Stimulated activated CD4-positive, alpha-beta T cell treated with anti-CD3 and anti-CD28 coated beads, Interleukin-12 subunit alpha, Interleukin-12 subunit beta, amount 100 ng/mL, for 4 hours (primary cell): ENCODE measurements at regions not wholly inside any gene's neighbourhood (a gene's known extent, or its start where the extent isn't known, plus 50 kb on each side); places are given as distances from the start of the nearest gene placed in this dataset.

ENCODE experiments used
- DNase-seq: peaks from one replicate; pipeline ENCODE4 v3.0.0-alpha.2; 2020

GRCh38 chr5:123906698-123907295 is 394.8 kb downstream of the CSNK1G3 start:
- DNase-seq, result no peak

GRCh38 chr5:123885081-123885480 is 373.1 kb downstream of the CSNK1G3 start:
- no peak for DNase-seq

- no peak for DNase-seq
These were observed 371.0 kb downstream of the CSNK1G3 start for GRCh38 chr5:123882965-123883345.

DNA sequence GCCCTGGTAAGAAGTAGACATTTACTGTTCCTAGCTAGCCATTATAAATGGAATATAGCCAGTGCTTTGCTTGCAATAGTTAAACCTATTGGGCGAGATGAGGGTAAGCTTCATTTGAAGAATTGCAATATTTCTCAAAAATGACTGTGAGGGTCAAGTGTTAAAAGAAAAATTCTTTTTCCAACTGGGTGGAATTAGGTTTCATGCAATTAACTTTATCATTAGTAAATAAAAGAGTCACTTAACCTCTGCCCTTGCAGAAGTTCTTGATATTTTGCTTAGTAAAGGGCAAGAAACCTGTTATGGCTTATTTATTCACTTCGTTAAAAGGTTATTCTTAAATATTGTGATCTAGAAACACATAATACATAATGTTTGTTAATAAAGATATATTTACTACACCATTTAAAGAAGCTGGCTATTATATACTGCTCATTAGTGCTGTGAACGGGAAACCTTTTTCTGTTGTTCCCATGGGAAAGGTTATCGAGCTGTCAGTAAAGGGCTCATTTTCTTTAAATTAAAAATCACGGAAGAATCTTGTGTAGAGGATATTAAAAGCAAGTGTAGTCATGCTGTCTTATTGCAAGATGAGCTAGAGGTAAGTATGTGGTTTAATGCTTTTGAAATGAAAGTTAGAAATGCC is 370.5 kb downstream of the CSNK1G3 start:
- no peak for DNase-seq

DNA sequence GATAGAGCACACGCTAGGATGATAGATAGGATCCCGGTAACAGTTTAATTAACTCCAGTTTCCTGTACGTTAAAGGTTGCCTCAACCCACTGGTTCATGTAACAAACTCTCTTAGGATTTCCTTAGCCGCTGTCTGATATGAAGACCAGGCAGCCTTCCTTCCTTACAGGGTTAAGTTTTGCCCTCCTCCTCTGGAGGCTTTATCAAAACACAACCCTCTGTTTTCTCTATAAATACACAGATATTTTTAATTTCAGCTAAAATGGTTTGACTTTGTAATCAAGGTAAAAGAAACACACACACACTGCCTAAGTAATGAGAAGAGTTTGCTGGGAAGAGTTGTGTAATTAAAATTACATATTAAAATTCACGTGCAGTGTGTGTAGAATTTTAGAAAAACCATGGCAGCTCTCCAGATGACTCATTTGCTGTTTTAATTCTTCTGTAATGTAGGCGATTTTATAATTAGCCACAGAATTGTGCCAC is 369.8 kb downstream of the CSNK1G3 start:
- DNase-seq, result no peak

DNA sequence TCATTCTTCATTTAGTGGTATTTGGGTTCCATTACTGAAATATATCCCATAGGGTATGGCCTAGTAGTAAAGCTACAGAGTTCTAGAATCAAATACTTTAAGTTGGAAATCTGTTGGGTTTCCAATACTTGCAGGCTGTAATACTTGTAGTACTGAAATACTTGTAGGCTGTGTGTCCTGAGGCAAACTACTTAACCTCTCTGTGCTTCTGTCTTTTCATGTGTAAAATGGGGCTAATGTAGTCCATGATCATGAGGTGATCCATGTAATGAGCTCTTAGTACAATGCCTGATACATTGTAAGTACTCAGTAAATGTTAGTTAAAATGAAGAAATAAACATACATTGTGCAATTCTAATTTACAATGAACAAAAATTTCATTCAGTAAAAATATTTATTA is 368.9 kb downstream of the CSNK1G3 start:
- no peak for DNase-seq

GRCh38 chr5:123879071-123879470 is 367.1 kb downstream of the CSNK1G3 start:
- DNase-seq, result no peak

DNA sequence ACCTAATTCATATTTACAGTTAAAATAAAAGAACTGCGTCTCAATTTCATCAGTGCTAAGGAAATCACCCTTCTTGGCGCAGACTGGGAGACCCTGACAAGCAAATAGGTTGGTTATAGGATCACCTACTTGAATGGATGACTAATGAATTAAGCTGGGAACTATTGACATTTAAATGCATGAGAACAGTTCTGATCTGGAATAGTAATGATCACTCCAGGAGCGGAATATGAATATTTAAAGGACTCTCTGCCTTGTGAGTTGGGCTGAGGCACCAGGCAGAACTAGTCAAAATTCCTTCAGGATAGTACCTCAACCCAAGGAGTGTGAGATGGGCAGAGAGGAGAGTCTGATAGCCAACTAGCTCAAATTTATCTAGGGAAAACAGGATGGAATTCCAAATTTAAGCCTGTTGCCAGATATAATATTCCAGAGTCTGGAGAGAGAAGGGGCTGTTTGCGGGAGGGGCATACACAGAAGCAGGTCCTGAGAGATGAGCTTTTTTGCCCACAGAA is 364.4 kb downstream of the CSNK1G3 start:
- DNase-seq, result no peak

DNA sequence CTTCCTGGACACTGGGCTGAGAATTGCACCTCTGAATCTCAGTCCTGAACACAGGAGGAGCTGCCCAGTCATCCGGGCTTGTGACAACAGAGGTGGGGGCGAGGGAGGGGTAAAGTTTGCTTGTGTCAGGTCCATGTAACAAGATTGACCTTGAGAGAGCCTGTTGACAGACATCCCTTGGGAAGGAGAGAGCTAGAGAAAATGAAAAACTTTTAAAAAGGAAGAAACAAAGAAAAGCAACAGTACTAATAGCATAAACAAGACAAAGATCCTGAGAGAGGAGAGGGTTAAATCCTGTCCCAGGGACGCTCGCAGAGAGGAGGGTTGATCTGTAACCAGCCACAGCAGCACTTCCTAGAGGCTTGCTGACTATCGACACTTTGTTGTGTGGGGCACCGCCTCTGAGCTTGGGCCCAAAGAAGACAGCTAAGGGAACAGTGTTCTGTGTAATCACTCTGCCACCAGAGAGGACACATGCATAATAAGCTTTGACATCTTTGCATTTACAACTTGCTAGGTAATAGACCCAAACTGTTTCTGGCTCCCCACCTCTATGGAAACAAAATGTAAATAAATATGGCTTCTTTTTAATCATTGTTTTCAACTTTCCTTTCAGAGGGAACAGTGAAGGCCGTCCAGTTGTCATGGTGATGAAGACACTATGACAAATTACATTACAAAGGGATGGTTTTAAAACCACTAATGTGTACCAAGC is 363.7 kb downstream of the CSNK1G3 start:
- no peak for DNase-seq

GRCh38 chr5:123874600-123875201 is 362.7 kb downstream of the CSNK1G3 start:
- DNase-seq, result no peak

DNA sequence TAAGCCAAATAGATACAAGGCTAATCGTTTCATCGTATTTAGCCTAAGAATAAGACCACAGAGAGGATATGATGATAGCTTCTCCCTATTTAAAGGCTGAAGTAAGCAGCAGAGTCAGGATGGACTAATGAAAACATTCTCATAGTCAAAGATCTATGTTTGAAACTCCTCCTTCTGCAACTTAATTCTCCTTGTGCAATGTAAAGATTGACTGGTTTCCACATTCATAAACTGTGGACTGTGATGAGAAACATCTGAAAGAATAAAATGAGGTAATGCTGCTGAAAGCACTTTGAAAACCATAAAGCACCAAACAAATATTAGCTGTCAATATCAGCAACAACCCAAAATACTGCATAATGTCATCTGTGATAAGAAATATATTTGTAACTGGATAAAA is 361.9 kb downstream of the CSNK1G3 start:
- DNase-seq, result no peak

GRCh38 chr5:123871373-123871772 is 359.4 kb downstream of the CSNK1G3 start:
- no peak for DNase-seq

- no peak for DNase-seq
These were observed 356.9 kb downstream of the CSNK1G3 start for GRCh38 chr5:123868881-123869280.

DNA sequence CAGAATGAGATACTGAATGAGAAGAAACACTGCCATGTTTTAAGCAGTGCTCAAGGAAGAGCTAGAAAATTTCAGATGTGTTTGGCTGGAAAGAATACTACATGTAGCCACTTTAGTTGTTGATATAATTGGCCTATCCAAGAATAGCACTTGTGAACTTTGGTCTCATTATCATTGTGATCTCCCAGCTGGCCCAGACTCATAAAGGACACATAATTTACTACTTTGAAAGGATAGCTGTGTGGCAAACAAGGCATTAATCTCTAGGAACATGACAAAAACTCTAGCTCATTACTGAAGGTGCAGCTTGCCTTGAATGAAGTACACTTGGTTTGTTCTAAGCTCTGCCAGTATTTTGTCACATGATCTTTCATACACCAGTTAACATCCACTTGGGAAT is 356.3 kb downstream of the CSNK1G3 start:
- no peak for DNase-seq

DNA sequence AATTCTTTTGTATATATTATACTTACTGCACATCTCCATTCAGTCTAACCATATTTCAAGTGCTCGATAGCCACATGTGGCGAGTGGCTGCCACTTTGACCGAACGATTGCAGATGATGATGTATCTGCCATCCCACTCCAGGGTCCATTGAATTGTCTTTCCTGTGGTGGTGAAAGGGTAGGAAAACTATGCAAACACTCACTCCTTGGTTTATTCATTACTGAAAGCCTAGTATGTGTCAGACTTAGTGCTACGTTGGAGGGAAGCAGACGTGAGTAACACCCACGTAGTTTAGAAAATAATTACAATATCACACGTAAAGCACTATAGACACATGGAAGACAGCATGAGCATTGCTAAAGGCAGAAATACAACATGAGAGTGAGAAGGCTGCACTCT is 353.7 kb downstream of the CSNK1G3 start:
- DNase-seq, result no peak

- no peak for DNase-seq
These were observed 352.6 kb downstream of the CSNK1G3 start for GRCh38 chr5:123864578-123864977.

DNA sequence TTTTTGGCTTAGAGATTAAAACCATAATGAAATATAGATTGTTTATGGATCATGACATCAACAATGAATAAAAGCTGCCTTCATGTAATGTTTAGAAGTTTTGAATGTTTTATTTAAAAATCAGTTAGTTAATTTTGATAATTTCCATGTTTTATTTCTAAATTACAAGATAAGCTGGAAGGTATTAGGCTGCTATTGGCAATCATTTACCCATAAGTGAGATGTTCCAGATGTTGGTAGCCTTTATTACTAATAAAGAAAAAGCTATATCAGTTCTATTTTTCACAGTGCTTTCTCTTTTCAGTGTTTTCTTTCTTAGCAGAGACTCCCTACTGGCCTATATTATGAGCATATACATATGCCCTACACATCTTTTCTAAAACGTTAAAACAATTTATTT is 347.0 kb downstream of the CSNK1G3 start:
- DNase-seq, result no peak

- DNase-seq, result no peak
These were observed 344.8 kb downstream of the CSNK1G3 start for GRCh38 chr5:123856766-123857165.

DNA sequence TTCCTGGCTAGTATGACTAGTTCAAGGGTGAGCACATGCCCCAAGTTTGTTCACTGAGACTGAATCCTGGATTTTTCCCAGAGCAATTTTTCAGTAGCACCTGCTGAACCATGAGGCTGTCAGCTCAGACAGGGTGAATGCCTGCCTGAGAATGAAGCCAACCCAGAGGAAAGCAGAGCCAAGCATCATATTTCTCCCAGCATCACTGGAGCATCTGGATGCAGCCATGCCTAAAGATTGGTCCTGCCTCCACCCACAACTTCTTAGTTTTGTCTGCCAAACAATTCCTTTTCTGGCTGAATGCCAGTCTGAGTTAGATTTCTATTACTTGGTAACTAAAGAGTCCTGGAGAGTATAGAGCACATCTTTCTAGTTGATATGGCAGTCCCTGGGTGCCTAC is 343.6 kb downstream of the CSNK1G3 start:
- no peak for DNase-seq

DNA sequence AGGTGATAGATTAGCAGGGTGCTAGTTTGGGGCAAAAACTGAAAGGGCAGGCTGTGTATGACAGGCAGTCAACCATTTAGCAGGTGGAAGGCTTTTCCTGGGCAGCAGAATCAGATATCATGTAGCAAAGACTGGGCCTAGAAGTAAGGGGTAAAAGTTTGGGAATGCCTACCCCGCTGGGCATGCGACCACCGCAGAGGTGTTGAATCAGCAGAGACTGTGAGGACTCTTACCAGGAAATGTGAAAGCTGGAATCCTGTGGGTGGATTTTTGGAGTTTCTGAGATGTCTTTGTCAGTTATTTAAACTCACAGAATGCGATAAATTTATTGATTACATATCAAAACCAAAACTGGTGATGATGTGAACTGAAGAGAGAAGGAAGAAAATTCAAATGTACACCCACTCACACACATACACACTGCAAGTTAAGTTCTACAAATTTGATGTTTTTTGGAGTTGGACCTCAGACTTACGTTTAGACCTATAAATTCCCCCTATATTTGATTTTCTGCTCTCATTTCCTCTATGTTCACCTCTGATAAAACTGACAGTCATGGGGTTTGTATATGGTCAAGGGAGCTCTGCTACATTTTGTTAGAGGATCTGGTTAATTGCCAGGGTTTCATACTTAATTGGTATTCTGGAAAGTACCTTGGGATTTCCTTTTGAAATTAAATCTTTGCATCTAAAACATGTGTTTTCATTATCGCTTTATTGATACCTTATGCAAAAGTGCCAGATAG is 333.6 kb downstream of the CSNK1G3 start:
- DNase-seq, result no peak

DNA sequence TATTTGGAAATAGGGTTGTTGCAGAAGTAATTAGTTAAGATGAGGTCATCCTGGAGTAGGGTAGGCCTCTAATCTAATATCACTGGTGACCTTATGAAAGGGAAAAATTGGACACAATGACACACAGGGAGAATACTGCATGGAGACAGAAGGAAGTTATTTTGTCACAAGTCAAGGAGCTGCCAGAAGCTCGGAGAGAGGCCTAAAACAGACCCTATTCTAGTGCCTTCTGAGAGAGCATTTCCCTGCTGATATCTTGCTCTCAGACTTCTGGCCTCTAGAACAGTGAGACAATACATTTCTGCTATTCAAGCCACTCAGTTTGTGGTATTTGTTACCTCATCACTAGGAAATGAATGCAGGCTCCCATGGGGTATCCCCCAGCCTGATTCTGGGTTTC is 332.9 kb downstream of the CSNK1G3 start:
- no peak for DNase-seq

DNA sequence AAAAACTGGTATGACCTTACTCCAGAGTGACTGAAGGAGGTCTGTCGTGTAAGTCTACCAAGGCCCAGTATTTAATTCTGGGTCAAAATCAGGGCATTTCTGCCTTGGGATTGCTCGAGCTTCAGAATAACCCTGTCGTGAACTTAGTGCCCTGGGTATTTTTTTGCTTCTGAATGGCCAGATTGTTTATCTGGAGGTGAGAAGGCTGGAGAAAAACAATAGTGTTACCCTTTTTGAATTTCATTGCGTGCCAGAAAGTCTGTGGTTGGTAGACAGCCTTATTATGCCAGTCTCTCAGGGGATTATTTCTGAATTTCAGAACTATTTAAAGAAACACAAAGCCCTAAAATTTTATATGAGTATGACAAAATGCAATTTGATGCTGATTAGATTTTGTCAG is 323.4 kb downstream of the CSNK1G3 start:
- no peak for DNase-seq

- no peak for DNase-seq
These were observed 318.6 kb downstream of the CSNK1G3 start for GRCh38 chr5:123830575-123830974.
